HG03565 (cell line): ENCODE measurements at regions not wholly inside any gene's neighbourhood (a gene's known extent, or its start where the extent isn't known, plus 50 kb on each side); places are given as distances from the start of the nearest gene placed in this dataset.
"Not testable (repeated sequence)": the region's sequence is repeated elsewhere in the genome, so short reads cannot be mapped to it uniquely, and the experiment has no call there.

ENCODE experiments used
- ATAC-seq: cut with Tn5 transposase; IDR thresholded peaks from one replicate; pipeline ENCODE4 v1.9.1; 2021; ENCODE audit warnings: mild to moderate bottlenecking, moderate library complexity; ENCODE audit not compliant: unreplicated experiment

DNA sequence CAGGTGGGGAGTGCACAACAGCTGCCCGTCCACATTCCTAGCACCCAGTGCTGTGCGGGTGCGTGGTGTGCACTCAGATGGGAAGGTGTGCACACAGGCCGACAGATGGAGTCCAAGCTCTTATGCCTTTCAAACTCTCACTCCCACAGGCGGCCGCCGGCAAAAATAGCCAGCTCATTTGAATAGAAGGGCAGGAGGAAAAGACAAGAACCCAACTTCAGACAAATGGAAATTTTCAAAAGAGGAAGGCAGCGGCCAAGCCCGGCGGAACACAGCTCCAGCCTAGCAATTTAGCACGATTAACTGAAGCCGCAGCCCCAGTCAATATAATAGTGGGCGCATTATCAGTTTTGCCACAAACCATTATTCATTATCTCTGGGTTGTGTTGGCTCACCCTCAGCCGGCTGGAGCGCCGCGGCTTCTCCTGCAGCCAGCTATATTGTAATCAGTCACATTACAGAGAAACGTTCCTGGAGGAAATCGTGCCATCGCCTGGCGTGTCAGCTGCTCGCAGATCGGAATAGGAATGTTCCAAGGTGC lies 103.9 kb upstream of the SEC14L1 start:
- ATAC-seq: no peak

DNA sequence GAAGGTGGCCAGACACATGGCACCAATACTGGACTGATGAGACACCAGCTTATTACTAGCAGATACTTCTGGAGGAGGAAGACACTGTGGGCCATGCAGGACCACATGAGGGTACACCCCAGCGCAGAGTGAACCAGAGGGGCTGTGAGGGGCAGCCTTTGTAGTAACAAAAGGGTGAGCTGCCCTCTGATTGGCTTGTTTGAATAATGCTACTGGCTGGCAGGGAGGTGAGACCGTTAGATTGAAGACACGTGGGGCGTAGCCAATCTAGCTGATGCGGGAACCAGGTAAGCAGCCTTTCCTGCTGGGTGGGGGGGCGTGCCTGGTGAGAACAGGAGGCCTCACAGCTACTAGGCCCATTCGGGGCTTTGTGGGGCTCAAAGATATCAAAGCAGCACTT lies 102.8 kb upstream of the SEC14L1 start:
- no peak for ATAC-seq

DNA sequence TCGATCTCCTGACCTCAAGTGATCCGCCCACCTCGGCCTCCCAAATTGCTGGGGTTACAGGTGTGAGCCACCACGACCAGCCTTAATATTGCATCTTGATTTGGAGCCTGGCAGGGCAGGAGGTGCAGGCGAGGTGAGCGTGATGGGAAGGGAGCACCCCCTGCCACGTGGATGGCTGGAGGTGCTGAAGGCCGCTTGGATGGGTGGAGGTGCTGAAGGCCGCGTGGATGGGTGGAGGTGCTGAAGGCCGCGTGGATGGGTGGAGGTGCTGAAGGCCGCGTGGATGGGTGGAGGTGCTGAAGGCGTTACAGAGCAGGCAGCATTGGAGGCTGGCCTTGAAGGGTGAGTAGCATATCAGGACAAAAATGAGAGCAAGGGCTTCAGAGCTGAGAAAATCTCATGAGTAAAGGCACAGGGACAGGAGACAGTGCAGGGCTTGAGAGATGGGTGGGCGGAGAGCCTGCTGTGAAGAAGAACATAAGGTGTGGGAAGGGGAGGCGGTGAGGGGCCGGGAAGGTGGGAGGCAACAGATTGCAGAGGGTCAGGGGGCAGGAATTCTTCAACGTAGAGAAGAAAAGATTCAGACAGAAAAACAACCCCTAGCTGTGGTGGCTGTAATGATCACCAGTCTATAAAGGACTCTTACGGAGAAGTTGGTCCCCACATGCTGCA lies 101.7 kb upstream of the SEC14L1 start:
- no peak for ATAC-seq

DNA sequence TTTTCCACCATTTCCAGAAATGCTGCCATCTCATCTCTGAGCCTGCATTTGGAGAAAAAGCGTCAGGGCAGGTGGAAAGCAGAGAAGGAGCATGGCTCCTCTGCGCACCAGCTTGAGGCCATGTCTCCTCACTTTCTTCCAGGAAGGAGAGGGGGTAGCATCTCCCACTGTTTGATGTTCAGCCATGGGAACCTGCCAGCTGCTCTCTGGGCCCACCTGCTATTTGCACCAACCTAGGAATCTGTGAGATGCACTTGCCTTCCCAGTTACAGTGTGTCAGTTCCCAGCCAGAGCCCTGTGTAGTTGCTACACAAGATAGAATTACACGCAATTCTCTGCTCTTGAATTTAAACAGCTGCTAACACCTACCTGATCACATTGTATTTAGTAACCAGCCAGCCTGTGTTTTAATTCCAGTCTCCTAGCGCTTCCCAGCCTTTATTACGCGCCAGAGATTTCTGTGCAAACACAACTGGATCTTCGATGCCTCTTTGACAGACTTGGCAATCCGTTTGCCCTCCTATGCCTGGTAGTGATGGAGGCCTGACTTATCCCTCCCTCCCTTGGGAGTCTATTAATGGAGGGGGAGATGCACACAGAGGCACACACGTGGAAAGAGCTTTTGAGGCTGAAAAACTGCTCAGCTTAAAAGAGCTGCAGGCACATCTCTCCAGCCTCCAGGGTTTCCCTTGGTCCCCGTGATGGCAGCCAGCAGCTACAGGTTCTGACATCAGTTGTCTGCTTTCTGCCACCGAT lies 98.1 kb upstream of the SEC14L1 start:
- ATAC-seq: no peak

- no peak for ATAC-seq
Observed at GRCh38 chr17:77045441-77046041, 95.2 kb upstream of the SEC14L1 start.

DNA sequence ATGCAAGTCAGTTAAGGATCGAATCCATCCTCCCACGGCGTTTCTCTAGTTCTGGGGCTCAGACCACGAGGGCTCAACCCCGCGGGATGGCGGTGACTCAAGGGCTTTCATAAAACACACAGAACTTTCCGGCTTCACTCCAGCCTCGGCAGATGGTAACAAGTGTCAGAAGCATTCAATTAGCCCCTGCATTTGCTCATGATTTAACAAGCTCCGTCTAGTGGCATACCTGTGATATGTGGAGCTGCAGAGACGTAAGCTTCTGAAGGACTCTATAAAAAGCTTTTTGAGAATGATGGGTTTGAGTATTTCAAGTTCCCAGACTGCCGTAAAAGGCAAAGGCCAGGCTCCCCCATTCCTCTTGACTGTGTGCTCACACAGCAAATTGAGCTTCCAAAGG lies 91.3 kb upstream of the SEC14L1 start:
- no peak for ATAC-seq

- not testable (repeated sequence) for ATAC-seq
Observed at GRCh38 chr17:77050901-77051300, 89.9 kb upstream of the SEC14L1 start.

GRCh38 chr17:77054936-77055335 lies 85.8 kb upstream of the SEC14L1 start:
- ATAC-seq: no peak

DNA sequence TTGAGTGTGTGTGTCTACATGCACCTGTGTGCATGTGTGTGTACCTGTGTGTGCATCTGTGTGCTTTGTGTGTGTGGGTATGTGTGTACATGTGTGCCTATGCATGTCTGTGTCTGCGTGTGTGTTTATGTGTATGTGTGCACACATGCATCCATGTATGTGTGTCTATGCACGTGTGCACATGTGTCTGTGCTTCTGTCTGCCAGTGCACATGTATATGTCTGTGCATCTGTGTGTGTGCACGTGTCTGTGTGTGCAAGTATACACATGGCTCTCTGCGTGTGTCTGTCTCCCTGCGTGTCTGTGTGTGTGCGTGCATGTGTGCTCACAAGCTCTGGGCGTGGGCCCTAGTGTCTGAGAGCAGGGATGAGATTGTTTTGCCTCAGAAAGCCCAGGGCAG lies 85.3 kb upstream of the SEC14L1 start:
- no peak for ATAC-seq

DNA sequence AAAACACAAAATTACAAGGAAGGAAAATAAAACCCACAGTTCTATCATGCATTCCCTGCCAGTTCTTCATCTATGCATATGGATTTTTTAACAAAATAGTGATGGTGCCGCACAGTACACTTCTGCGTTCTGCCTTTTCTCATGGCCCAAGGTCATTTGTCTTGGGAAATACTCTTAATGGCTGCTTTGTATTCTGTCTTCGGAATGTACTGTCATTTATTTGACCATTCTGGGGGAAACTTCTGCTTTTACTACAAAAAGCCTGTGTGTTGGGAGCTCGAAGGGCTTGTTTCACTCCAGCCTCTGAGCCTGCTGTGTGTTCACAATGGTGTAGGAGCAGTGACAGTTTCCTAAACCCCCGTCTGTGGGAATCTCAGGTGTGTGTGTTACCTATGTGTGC lies 82.8 kb upstream of the SEC14L1 start:
- no peak for ATAC-seq

DNA sequence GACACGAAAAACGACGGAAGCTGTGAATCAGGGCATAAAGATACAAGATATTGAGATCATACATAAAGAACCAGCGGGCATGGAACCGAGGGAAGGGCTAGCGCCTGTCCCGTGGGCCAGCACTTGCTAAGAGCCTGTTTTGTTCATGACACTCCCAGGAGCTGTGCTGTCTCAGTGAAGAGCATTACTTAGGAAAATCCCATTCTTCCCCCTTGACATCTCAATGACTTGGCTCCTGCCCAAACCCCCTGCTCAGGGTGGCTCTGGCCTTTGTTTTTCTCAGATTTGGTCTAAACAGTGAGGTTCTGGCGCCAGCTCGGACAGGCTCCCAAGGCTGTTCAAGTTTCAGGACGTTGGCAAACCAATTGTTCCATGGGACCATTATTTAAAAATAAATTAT lies 79.1 kb upstream of the SEC14L1 start:
- no peak for ATAC-seq

DNA sequence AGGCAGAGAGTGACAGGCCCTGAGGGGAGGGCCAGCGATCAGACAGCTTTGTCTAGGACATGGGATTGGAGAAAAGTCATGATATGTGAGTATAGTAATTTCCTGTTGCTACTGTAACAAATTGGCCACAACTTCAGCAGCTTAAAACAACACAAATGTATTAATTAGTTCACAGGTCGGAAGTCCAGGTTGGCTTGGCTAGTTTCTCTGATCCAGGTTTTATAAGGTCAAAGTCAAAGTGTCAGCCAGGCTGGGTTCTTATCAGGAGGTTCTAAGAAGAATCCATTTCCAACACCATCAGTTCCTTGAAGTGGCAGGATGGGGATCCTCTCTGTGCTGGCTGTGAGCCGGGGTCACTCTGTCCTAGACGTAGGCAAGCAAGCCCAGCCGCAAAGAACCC lies 76.2 kb upstream of the SEC14L1 start:
- ATAC-seq: no peak

DNA sequence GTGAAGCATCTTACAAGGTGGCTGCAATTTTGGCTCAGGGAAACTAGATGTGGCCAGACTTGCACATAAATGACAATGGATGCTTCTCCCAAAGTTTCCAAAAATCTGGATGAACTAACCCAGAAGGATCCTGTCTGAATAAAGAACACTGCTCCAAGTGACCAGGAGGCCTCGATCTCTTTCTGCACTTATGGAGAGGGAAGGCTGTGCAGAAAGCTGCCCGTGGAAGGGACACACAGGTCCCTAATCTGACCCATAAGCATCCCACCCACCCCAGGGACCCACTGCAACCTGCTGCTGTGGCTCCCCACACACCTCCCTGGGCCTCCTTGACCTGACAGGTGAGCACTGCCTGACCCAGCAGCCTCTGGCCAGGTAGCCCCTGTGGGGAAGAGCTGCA lies 74.6 kb upstream of the SEC14L1 start:
- no peak for ATAC-seq

DNA sequence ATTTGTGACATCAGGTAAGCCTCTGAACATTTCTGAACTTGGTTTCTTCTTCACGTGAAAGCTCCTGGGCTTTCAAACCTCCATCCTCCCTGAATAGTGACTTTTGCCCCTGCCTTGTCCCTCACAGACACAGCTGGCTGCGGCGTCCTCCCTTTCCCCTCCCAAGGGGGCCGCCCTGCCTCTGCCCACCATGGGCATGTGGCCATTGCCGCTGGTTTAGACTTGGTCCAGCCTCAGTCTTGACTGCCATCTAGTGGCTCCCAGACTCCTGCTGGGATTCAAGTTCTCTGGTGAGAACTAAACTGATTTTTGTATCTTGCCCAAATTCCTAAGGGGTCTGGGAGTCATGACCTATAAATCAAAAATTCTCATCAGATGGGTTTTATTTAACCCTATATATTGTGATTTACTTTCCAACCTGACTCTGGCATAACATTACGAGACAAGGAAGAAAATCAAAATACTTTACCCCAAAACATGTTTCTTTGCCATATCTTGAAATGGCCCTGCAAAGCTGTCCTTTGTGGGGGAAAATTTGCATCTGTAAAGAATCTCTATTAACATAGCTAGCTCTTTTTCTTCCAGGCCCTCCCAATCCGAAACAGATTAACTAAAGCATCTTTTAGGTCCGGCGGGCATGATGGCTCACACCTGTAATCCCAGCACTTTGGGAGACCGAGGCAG lies 73.9 kb upstream of the SEC14L1 start:
- ATAC-seq: not testable (repeated sequence)

DNA sequence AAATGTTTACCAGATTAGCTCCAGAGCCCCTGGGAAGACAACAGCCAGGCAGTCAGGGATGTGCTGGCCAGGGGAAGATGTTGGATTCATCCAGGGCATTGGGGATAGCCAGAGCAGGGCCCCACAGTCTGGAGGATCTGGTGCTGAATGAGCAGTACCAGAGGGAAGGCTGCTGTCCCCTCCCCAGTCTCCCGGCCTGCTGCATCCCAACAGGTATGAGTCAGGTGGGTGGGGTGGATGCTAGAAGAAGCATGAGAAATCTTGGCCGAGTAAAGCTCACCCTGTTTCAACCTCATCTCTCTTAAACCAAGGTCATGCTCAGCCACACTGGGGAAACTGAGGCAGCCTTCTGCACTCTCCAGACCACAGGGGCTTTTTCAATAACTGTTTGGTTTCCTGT lies 71.9 kb upstream of the SEC14L1 start:
- ATAC-seq: no peak

DNA sequence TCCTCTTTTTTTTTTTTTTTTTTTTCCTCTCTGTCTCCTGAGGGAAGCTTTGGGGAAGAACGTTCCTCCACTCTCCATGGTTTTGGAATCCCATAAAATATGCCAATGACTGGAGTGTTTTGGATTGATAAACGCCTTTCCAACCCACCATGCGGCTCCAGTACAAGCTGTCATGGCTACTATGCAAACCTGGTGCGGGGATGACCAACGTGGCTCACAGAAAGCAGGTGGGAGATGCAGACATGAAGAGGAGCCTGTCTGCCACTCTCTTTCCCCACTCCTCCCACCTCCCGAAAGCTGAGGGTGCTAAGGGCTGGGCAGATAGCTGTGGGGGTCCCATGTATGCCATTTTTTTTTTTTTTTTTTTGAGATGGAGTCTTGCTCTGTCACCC lies 69.9 kb upstream of the SEC14L1 start:
- no peak for ATAC-seq

DNA sequence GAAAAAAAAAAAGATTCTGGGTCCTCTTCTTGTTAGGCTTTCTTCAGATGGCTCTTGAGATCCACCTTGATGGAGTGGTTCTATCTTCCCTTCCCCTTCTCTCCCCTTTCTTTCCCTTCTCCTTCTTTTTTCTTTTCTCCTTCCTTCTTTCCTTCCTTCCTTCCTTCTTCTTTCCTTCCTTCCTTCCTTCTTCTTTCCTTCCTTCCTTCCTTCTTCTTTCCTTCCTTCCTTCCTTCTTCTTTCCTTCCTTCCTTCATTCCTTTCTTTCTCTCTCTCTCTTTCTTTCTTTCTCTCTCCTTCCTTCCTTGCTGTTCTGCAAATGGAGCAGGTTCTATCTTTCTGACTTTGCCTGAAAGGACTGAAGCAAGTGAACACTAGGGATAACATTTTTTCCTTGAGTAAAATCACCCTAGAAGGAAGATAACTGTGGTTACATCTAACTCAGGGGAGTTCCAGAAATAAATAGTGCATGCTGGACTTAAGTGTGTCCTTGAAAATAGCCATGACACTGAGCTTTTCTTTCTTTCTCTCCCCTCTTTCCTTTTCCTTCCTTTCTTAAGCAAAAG lies 68.8 kb upstream of the SEC14L1 start:
- ATAC-seq: no peak

- ATAC-seq: no peak
Observed at GRCh38 chr17:77072670-77073069, 68.1 kb upstream of the SEC14L1 start.

- ATAC-seq: no peak
Observed at GRCh38 chr17:77074681-77075080, 66.1 kb upstream of the SEC14L1 start.

DNA sequence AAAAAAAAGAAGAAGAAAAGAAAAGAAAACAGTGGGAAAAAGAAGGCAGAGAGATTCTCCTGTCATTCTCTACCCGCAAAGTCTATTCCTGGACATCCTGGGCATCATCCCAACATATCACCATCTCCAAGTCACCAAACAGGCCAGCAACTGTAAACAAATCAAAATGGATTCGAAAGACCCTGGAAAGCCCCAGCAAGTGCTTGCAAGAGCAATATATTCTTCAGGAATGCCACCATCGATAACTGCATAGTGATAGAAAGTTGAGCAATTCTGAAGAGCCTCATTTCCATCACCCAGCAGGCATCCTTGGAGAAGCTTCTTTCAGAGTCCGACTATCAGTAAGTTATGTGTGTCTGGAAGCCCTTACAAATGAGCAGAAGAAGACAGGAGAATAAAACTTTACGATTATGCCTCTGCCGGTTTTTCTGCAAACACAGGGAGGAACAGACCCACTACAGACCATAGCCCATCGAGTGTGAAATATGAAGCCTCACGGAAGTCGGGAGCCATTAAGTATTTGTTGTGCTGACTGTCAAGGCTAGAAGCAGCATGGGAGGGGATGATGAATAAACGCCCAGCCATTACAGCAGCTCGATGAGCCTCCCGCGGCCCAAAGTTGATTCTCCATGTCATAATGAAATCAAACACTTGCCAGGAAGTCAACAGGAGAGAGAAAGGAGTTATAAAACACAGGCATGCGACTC lies 64.5 kb upstream of the SEC14L1 start:
- ATAC-seq: no peak

GRCh38 chr17:77083531-77083930 lies 57.2 kb upstream of the SEC14L1 start:
- no peak for ATAC-seq
